HCT116 (cell line): ENCODE measurements at regions not wholly inside any gene's neighbourhood (a gene's known extent, or its start where the extent isn't known, plus 50 kb on each side); places are given as distances from the start of the nearest gene placed in this dataset.

ENCODE experiments used
- ATAC-seq: fragments of 200-7000 bp; cut with Tn5 transposase; 2 replicates; pipeline ENCODE4 v1.9.1; 2020; ENCODE audit warnings: mild to moderate bottlenecking, moderate library complexity
- BruUV-seq: library from RNA; stranded (reverse); fragments of 400-500 nt; replicated peaks from 2 replicates; lab custom pipeline; 2021; lab: Mats Ljungman, UMichigan
- CTCF ChIA-PET: fragments of 300-600 bp; sonication (Branson Sonifier 250); formaldehyde crosslinking; loops from one replicate; lab custom pipeline; 2021; ENCODE audit warnings: antibody characterized with exemption; lab: Charles Lee
- POLR2A ChIA-PET: fragments of 300-600, 350-600 bp; sonication (Branson Sonifier 250); formaldehyde crosslinking; loops from one replicate; lab custom pipeline; 2021; ENCODE audit warnings: antibody characterized with exemption; lab: Charles Lee
- RAD21 ChIA-PET, 2 experiments: fragments of 300-600 bp; sonication (Branson Sonifier 250); formaldehyde crosslinking; loops; one replicate each; lab custom pipeline; 2023; ENCODE audit warnings: low total read pairs in 2 of 2; ENCODE audit not compliant: uncharacterized antibody in 2 of 2, unreplicated experiment in 2 of 2, low non-redundant PET in 1 of 2; lab: Charles Lee
- DNase-seq: peaks from one replicate; pipeline ENCODE4 v3.0.0-alpha.2; 2010; ENCODE audit warnings: low read depth, low spot score
- H2AFZ ChIP-seq: fragments of 200-600 bp; shearing (Covaris generic), sonication (generic); 2 replicates; pipeline ENCODE4 v1.6.1; 2017; ENCODE audit warnings: low read depth, mixed run types, mixed read lengths, antibody characterized with exemption, low read length; ENCODE audit not compliant: poor library complexity, severe bottlenecking
- H3K27ac ChIP-seq: 2 replicates; pipeline ENCODE4 v1.5.1; 2012; ENCODE audit warnings: low read depth, low read length
- H3K27me3 ChIP-seq: fragments of 200-600 bp; sonication (generic); 2 replicates; pipeline ENCODE4 v1.6.1; 2016; ENCODE audit warnings: mixed run types, low read length, mixed read lengths; ENCODE audit not compliant: insufficient read depth
- H3K36me3 ChIP-seq, 2 experiments: fragments of 200-500 bp in 1 of 2; fragments of 200-600 bp in 1 of 2; sonication (Bioruptor generic) in 1 of 2; sonication (generic) in 1 of 2; 2 replicates each; pipeline versions ENCODE4 v1.5.1 to v1.6.1; 2014 to 2016; ENCODE audit warnings: low read length in 2 of 2, inconsistent platforms in 1 of 2, mixed read lengths in 1 of 2, mixed run types in 1 of 2; ENCODE audit not compliant: insufficient read depth in 2 of 2, control insufficient read depth in 1 of 2
- H3K4me1 ChIP-seq, 2 experiments: fragments of 200-600 bp in 1 of 2; sonication (generic) in 1 of 2; 2 replicates each; pipeline versions ENCODE4 v1.5.1 to v1.6.1; 2012 to 2017; ENCODE audit warnings: low read length in 2 of 2, inconsistent platforms in 1 of 2, mild to moderate bottlenecking in 1 of 2, mixed read lengths in 1 of 2, mixed run types in 1 of 2, moderate library complexity in 1 of 2; ENCODE audit not compliant: insufficient read depth in 2 of 2, control insufficient read depth in 1 of 2
- H3K4me2 ChIP-seq: fragments of 200-600 bp; sonication (generic); 2 replicates; pipeline ENCODE4 v1.6.1; 2017; ENCODE audit warnings: mixed run types, low read length, mixed read lengths
- H3K4me3 ChIP-seq, 2 experiments: fragments of 200-600 bp in 1 of 2; sonication (generic) in 1 of 2; replicated peaks in 1 of 2; 2 replicates each; pipeline ENCODE4 v1.5.1; 2011 to 2016; ENCODE audit warnings: low read length in 2 of 2, control low read depth in 1 of 2, low read depth in 1 of 2, mild to moderate bottlenecking in 1 of 2, mixed read lengths in 1 of 2, mixed run types in 1 of 2
- H3K79me2 ChIP-seq: fragments of 200-600 bp; sonication (generic); 2 replicates; pipeline ENCODE4 v1.6.1; 2017; ENCODE audit warnings: mild to moderate bottlenecking, mixed run types, low read length, moderate library complexity, mixed read lengths; ENCODE audit not compliant: insufficient read depth
- H3K9ac ChIP-seq: fragments of 200-600 bp; sonication (generic); 2 replicates; pipeline ENCODE4 v1.6.1; 2016; ENCODE audit warnings: low read length, mixed read lengths
- H3K9me2 ChIP-seq: fragments of 200-600 bp; sonication (generic), shearing (Covaris generic); 2 replicates; pipeline ENCODE4 v1.6.1; 2017; ENCODE audit warnings: mixed run types, mild to moderate bottlenecking, moderate library complexity; ENCODE audit not compliant: insufficient read depth
- H3K9me3 ChIP-seq, 2 experiments: fragments of 200-500 bp in 1 of 2; fragments of 200-600 bp in 1 of 2; sonication (Bioruptor generic) in 1 of 2; sonication (generic) in 1 of 2; 2 replicates each; pipeline ENCODE4 v1.6.1; 2014 to 2017; ENCODE audit warnings: low read length in 2 of 2, mixed read lengths in 2 of 2, inconsistent platforms in 1 of 2, low read depth in 1 of 2, mild to moderate bottlenecking in 1 of 2, mixed run types in 1 of 2, moderate library complexity in 1 of 2; ENCODE audit not compliant: control insufficient read depth in 1 of 2, insufficient read depth in 1 of 2
- H4K20me1 ChIP-seq: fragments of 200-600 bp; sonication (generic), shearing (Covaris generic); 2 replicates; pipeline ENCODE4 v1.6.1; 2017; ENCODE audit warnings: mixed run types, mild to moderate bottlenecking, moderate library complexity; ENCODE audit not compliant: insufficient read depth
- ATF3 ChIP-seq: IDR thresholded peaks from 2 replicates; pipeline ENCODE4 v1.6.1; 2012
- CBX3 ChIP-seq: IDR thresholded peaks from 2 replicates; pipeline ENCODE4 v1.6.1; 2012; ENCODE audit warnings: low read depth
- CEBPB ChIP-seq: IDR thresholded peaks from 2 replicates; pipeline ENCODE4 v1.6.1; 2012; ENCODE audit warnings: low read depth
- CTCF ChIP-seq, 3 experiments: fragments of 200-600 bp in 1 of 3; sonication (generic) in 1 of 3; IDR thresholded peaks in 2 of 3; conservative IDR thresholded peaks in 1 of 3; 2 replicates each; pipeline ENCODE4 v1.5.1; 2012 to 2017; ENCODE audit warnings: low read depth in 2 of 3, low read length in 2 of 3, antibody characterized with exemption in 1 of 3, borderline replicate concordance in 1 of 3, control low read depth in 1 of 3, mild to moderate bottlenecking in 1 of 3, mixed read lengths in 1 of 3, mixed run types in 1 of 3, moderate library complexity in 1 of 3; ENCODE audit not compliant: insufficient read depth in 1 of 3
- EZH2 ChIP-seq: fragments of 200-600 bp; sonication (generic); IDR thresholded peaks from 2 replicates; pipeline ENCODE4 v1.6.1; 2017; ENCODE audit warnings: antibody characterized with exemption, mixed run types
- EZH2phosphoT487 ChIP-seq: fragments of 200-600 bp; IDR thresholded peaks from 2 replicates; pipeline ENCODE4 v1.6.1; 2018; ENCODE audit warnings: antibody characterized with exemption, borderline replicate concordance
- JUND ChIP-seq: IDR thresholded peaks from 2 replicates; pipeline ENCODE4 v1.6.1; 2012
- REST ChIP-seq: IDR thresholded peaks from 2 replicates; pipeline ENCODE4 v1.6.1; 2012; ENCODE audit warnings: low read depth
- SIN3A ChIP-seq: IDR thresholded peaks from 2 replicates; pipeline ENCODE4 v1.6.1; 2012; ENCODE audit warnings: low read depth
- SP1 ChIP-seq: IDR thresholded peaks from 2 replicates; pipeline ENCODE4 v1.6.1; 2012; ENCODE audit warnings: low read depth
- SRF ChIP-seq: IDR thresholded peaks from 2 replicates; pipeline ENCODE4 v1.6.1; 2012; ENCODE audit warnings: low read depth
- YY1 ChIP-seq: IDR thresholded peaks from 2 replicates; pipeline ENCODE4 v1.6.1; 2011; ENCODE audit warnings: low read length, low read depth, moderate library complexity, mild to moderate bottlenecking; ENCODE audit not compliant: insufficient replicate concordance; ENCODE audit errors: extremely low read depth
- ZBTB33 ChIP-seq: IDR thresholded peaks from 2 replicates; pipeline ENCODE4 v1.6.1; 2011; ENCODE audit warnings: mild to moderate bottlenecking, low read length, moderate library complexity; ENCODE audit not compliant: insufficient replicate concordance; ENCODE audit errors: extremely low read depth
- intact Hi-C: fragments of 100-400 bp; cut with micrococcal nuclease; formaldehyde crosslinking; loops from 2 replicates; pipeline ENCODE4 v1.10.0; 2022

GRCh38 chr6:67633058-67633457 is 1002.0 kb upstream of the ADGRB3 start:
- Histone ChIP-seq H3K4me2 (no peak overlapping the region), H2AFZ (no peak overlapping the region), H3K9me3 (peaks cover 8 to 30% of the 10 kb centered on the region in 2 experiments; a peak in 3 of 4 replicates), H3K9me2 (no peaks in the 10 kb centered on the region), H3K9ac (no peak overlapping the region), H4K20me1 (no peaks in the 10 kb centered on the region), H3K27me3 (no peaks in the 10 kb centered on the region), H3K4me1 (no peaks in the 10 kb centered on the region), H3K36me3 (no peaks in the 10 kb centered on the region), H3K4me3 (no peak overlapping the region), H3K79me2 (no peaks in the 10 kb centered on the region), H3K27ac (no peak overlapping the region)
- ChIA-PET CTCF (no interaction called here), POLR2A (no interaction called here), RAD21 (no interaction called here)
- no TSS peak for BruUV-seq
- no peak for TF ChIP-seq SP1
- intact Hi-C loops = no loop called here
- DNase-seq (no peak), ATAC-seq (no peak)

- Histone ChIP-seq H2AFZ (no peak overlapping the region), H3K4me1 (no peaks in the 10 kb centered on the region), H3K27me3 (no peaks in the 10 kb centered on the region), H3K27ac (no peak overlapping the region), H3K79me2 (no peaks in the 10 kb centered on the region), H3K4me3 (no peak overlapping the region), H4K20me1 (no peaks in the 10 kb centered on the region), H3K4me2 (no peak overlapping the region), H3K9ac (no peak overlapping the region), H3K9me3 (peaks cover 6 to 34% of the 10 kb centered on the region in 2 experiments; a peak in 3 of 4 replicates), H3K9me2 (no peaks in the 10 kb centered on the region), H3K36me3 (no peaks in the 10 kb centered on the region)
- ChIA-PET RAD21 (no interaction called here), CTCF (no interaction called here), POLR2A (no interaction called here)
- intact Hi-C loops = no loop called here
- BruUV-seq = no TSS peak
- DNase-seq = no peak
- ATAC-seq = no peak
- TF ChIP-seq CTCF (IDR thresholded peaks at IDR 0.05 in 2 of 3, conservative IDR thresholded peaks at IDR 0.05 in 1 of 3; ENCODE audit: borderline replicate concordance in 1 of 3, insufficient read depth in 1 of 3, low read depth in 2 of 3, low read length in 2 of 3) (no peak), YY1 (no peak), SIN3A (no peak), ZBTB33 (no peak), SP1 (no peak), EZH2 (no peak), EZH2phosphoT487 (no peak), JUND (no peak), ATF3 (no peak), CBX3 (no peak), SRF (no peak), REST (no peak), CEBPB (no peak)
These were observed 1004.9 kb upstream of the ADGRB3 start for GRCh38 chr6:67630146-67630545.
